ENCODE measurements at regions not wholly inside any gene's neighbourhood (a gene's known extent, or its start where the extent isn't known, plus 50 kb on each side); places are given as distances from the start of the nearest gene placed in this dataset.

GRCh38 chr1:91092503-91092902, 70.7 kb upstream of the ZNF644 start:
- TF ChIP-seq CTCF (conservative IDR thresholded peaks at IDR 0.05 in 1 of 2, IDR thresholded peaks at IDR 0.05 in 1 of 2; ENCODE audit: low read depth in 1 of 2, low read length in 2 of 2) = no peak
- TF ChIP-seq EZH2 (IDR thresholded peaks at IDR 0.05; ENCODE audit: low read length, missing control alignments) = no peak

All from fibroblast of lung (primary cell).